ENCODE measurements at regions not wholly inside any gene's neighbourhood (a gene's known extent, or its start where the extent isn't known, plus 50 kb on each side); places are given as distances from the start of the nearest gene placed in this dataset.

DNA sequence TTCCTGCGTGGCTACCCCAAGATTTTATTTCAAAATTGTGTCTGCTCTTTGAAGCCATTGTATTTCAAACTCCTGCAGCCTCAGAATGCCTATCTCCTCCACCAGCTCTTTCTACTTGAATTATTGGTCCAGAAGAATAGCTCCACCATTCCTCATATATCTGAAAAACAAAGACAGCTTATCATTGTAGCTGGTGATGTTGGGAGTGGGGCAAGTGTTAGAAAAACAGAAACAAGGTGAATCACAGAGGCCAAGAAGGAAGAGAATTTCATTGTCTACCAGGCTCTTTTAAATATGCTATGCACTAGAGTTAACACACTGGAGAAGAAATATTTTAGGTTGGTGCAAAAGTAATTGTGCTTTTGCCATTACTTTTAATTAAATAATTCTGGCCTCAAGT is 307.9 kb upstream of the ROPN1 start:
- ChIA-PET POLR2A (ENCODE audit: partially characterized antibody) (no interaction called here), CTCF (ENCODE audit: partially characterized antibody) (interaction anchor here (0.7 to 3.2 kb wide), 4 partner anchors 18 to 269 kb away, joined by 3 to 21 read pairs (median 4); no protein-coding TSS in a partner anchor)
- Histone ChIP-seq H4K8ac (ENCODE audit: extremely low read depth, insufficient read depth, low read length) (no peak overlapping the region), H3K9ac (replicated peaks in 1 of 4; ENCODE audit: extremely low read depth in 1 of 4, low read depth in 3 of 4, low read length in 3 of 4) (no peak overlapping the region), H2AK5ac (ENCODE audit: low read depth, low read length) (no peak overlapping the region), H3K4me2 (ENCODE audit: insufficient read depth in 1 of 2, low read depth in 2 of 2, low read length in 2 of 2) (no peak overlapping the region), H3K27ac (ENCODE audit: low read depth, low read length) (no peak overlapping the region), H4K5ac (ENCODE audit: insufficient read length, low read depth, low read length) (no peak overlapping the region), H2BK120ac (replicated peaks; ENCODE audit: low read depth, low read length) (no peak overlapping the region), H3K56ac (replicated peaks; ENCODE audit: insufficient read length, low read depth, low read length) (no peak overlapping the region), H3K23me2 (ENCODE audit: low read depth, low read length) (no peaks in the 10 kb centered on the region), H3K18ac (ENCODE audit: extremely low read depth, low read length) (no peak overlapping the region), H2BK20ac (ENCODE audit: low read length) (no peak overlapping the region), H3K23ac (ENCODE audit: insufficient read length) (no peak overlapping the region), H3K4ac (replicated peaks; ENCODE audit: insufficient read length, low read depth, low read length) (no peak overlapping the region), H3K79me1 (ENCODE audit: low read depth, low read length) (no peaks in the 10 kb centered on the region), H2BK5ac (ENCODE audit: low read depth, low read length) (no peak overlapping the region), H4K20me1 (replicated peaks in 1 of 2; ENCODE audit: control insufficient read depth in 1 of 2, insufficient read depth in 2 of 2, low read length in 2 of 2) (no peaks in the 10 kb centered on the region), H3K9me3 (ENCODE audit: insufficient read depth in 2 of 2, low read depth in 1 of 2, low read length in 1 of 2) (no peaks in the 10 kb centered on the region), H3K27me3 (replicated peaks in 1 of 4; ENCODE audit: control insufficient read depth in 3 of 4, extremely low read depth in 1 of 4, insufficient read depth in 3 of 4, low read length in 3 of 4) (no peaks in the 10 kb centered on the region), H3K79me2 (ENCODE audit: control insufficient read depth in 1 of 2, insufficient read depth in 2 of 2, low read length in 2 of 2) (no peaks in the 10 kb centered on the region), H3K4me3 (ENCODE audit: extremely low read depth in 1 of 4, insufficient read depth in 2 of 4, low read depth in 3 of 4, low read length in 4 of 4) (no peak overlapping the region), H3K4me1 (replicated peaks in 1 of 4; ENCODE audit: control insufficient read depth in 3 of 4, insufficient read depth in 4 of 4, low read length in 3 of 4) (no peaks in the 10 kb centered on the region; a peak in 1 of 7 replicates), H2BK15ac (ENCODE audit: low read length) (no peak overlapping the region), H2BK12ac (ENCODE audit: low read depth, low read length) (no peak overlapping the region), H3K36me3 (ENCODE audit: control insufficient read depth in 2 of 4, insufficient read depth in 4 of 4, low read length in 3 of 4) (no peaks in the 10 kb centered on the region), H4K91ac (replicated peaks; ENCODE audit: insufficient read length, low read length) (no peak overlapping the region), H3K14ac (ENCODE audit: insufficient read length) (no peak overlapping the region), H2AFZ (ENCODE audit: low read length) (no peak overlapping the region)
- WGBS, 2 experiments (ENCODE audit: extremely low coverage in 1 of 2, insufficient coverage in 1 of 2, insufficient read length in 1 of 2, insufficient replicate concordance in 2 of 2, low coverage in 1 of 2, low lambda C conversion rate in 2 of 2, missing lambda C conversion rate in 1 of 2), result 95% methylated on average over 1 of the region's 1 CpG; no CpG with 5 or more reads in 1 of the 2 experiments
- TF ChIP-seq ASH2L (IDR thresholded peaks at IDR 0.05; ENCODE audit: low read length) (no peak), RBBP5 (IDR thresholded peaks at IDR 0.05; ENCODE audit: borderline replicate concordance, low read depth, low read length) (no peak), SP2 (IDR thresholded peaks at IDR 0.05; ENCODE audit: low read length) (no peak), KDM1A (IDR thresholded peaks at IDR 0.05; ENCODE audit: borderline replicate concordance, low read length) (no peak), ZNF274 (IDR thresholded peaks at IDR 0.05; ENCODE audit: borderline replicate concordance, extremely low read depth, low read length) (no peak), POLR2A (IDR thresholded peaks at IDR 0.05; ENCODE audit: control extremely low read depth in 1 of 2, low read depth in 2 of 2, low read length in 2 of 2) (no peak), POLR2AphosphoS5 (IDR thresholded peaks at IDR 0.05; ENCODE audit: low read depth, low read length) (no peak), CTBP2 (IDR thresholded peaks at IDR 0.05; ENCODE audit: borderline replicate concordance, insufficient read depth, insufficient read length, low read length) (no peak), SIX5 (IDR thresholded peaks at IDR 0.05; ENCODE audit: low read depth, low read length) (no peak), NANOG (IDR thresholded peaks at IDR 0.05; ENCODE audit: insufficient read depth, low read depth, low read length, poor library complexity, severe bottlenecking) (no peak), RNF2 (IDR thresholded peaks at IDR 0.05; ENCODE audit: borderline replicate concordance, low read depth, low read length, missing control alignments, poor library complexity, severe bottlenecking) (no peak), CEBPB (IDR thresholded peaks at IDR 0.05; ENCODE audit: low read depth, low read length) (no peak), RFX5 (IDR thresholded peaks at IDR 0.05; ENCODE audit: borderline replicate concordance, low read depth, low read length) (no peak)
- no peak for FAIRE-seq
- no peak for DNase-seq (ENCODE audit: low read depth in 1 of 2, low spot score in 2 of 2)
